Nephron progenitor cell (in vitro differentiated cells): ENCODE measurements at regions not wholly inside any gene's neighbourhood (a gene's known extent, or its start where the extent isn't known, plus 50 kb on each side); places are given as distances from the start of the nearest gene placed in this dataset.

Experiments used
- DNase-seq: peaks from one replicate; pipeline ENCODE4 v3.0.0; 2021
- H3K27ac Mint-ChIP-seq: 2 replicates; pipeline ENCODE4 v1.8.0; 2021; ENCODE audit warnings: mild to moderate bottlenecking, moderate library complexity, mixed read lengths
- H3K27me3 Mint-ChIP-seq: 2 replicates; pipeline ENCODE4 v1.8.0; 2021; ENCODE audit warnings: mild to moderate bottlenecking, low read depth, mixed read lengths; ENCODE audit not compliant: poor library complexity
- H3K36me3 Mint-ChIP-seq: 2 replicates; pipeline ENCODE4 v1.8.0; 2021; ENCODE audit warnings: low read depth, mixed read lengths
- H3K4me1 Mint-ChIP-seq: 2 replicates; pipeline ENCODE4 v1.8.0; 2021; ENCODE audit warnings: mixed read lengths
- H3K4me3 Mint-ChIP-seq: 2 replicates; pipeline ENCODE4 v1.8.0; 2021; ENCODE audit warnings: mild to moderate bottlenecking, moderate library complexity, mixed read lengths
- H3K9me3 Mint-ChIP-seq: 2 replicates; pipeline ENCODE4 v1.8.0; 2021; ENCODE audit warnings: mild to moderate bottlenecking, moderate library complexity, mixed read lengths
- CTCF ChIP-seq: fragments of 200-600 bp; sonication (generic); IDR thresholded peaks from 2 replicates; pipeline ENCODE4 v1.5.0; 2021; ENCODE audit warnings: antibody characterized with exemption

- TF ChIP-seq CTCF: no peak
- DNase-seq: no peak
- H3K27ac Mint-ChIP-seq: no peak overlapping the region
- no peaks in the 10 kb centered on the region for H3K9me3 Mint-ChIP-seq
- H3K27me3 Mint-ChIP-seq: peaks cover 36% of the 10 kb centered on the region
- H3K4me3 Mint-ChIP-seq: no peak overlapping the region
- no peaks in the 10 kb centered on the region for H3K4me1 Mint-ChIP-seq
- H3K36me3 Mint-ChIP-seq: no peaks in the 10 kb centered on the region
Measured at GRCh38 chr13:26838821-26839220, 78.2 kb upstream of the GPR12 start.

DNA sequence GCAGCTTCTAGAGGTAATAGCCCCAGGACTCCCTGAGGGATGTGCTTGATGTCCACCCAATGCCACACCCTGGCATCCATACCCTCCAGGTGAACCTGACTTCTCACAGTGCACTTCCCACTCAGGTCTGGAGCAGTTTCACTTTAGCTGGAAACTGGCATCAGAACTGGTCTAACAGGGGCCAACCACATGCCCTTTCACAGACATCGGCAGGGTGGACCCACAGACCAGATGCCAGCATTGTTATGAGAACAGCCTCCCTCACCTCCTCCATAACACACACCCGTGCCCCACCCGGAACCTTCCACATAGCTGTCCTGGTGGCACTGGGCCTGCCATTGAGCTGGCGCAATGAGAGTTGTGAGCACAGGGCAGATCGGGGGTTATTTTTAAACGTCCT lies 77.4 kb upstream of the GPR12 start:
- peaks cover 36% of the 10 kb centered on the region for H3K27me3 Mint-ChIP-seq
- DNase-seq: no peak
- no peaks in the 10 kb centered on the region for H3K36me3 Mint-ChIP-seq
- H3K4me3 Mint-ChIP-seq: no peak overlapping the region
- no peak for TF ChIP-seq CTCF
- H3K27ac Mint-ChIP-seq: no peak overlapping the region
- no peaks in the 10 kb centered on the region for H3K9me3 Mint-ChIP-seq
- H3K4me1 Mint-ChIP-seq: peaks cover 3% of the 10 kb centered on the region

GRCh38 chr13:26837102-26837501 lies 76.5 kb upstream of the GPR12 start:
- H3K4me1 Mint-ChIP-seq: peaks cover 4% of the 10 kb centered on the region
- TF ChIP-seq CTCF: no peak
- H3K27ac Mint-ChIP-seq: no peak overlapping the region
- no peaks in the 10 kb centered on the region for H3K9me3 Mint-ChIP-seq
- H3K27me3 Mint-ChIP-seq: peaks cover 31% of the 10 kb centered on the region
- no peak overlapping the region for H3K4me3 Mint-ChIP-seq
- H3K36me3 Mint-ChIP-seq: no peaks in the 10 kb centered on the region
- DNase-seq: no peak

GRCh38 chr13:26836626-26837025 lies 76.0 kb upstream of the GPR12 start:
- H3K4me1 Mint-ChIP-seq: peaks cover 4% of the 10 kb centered on the region
- no peak for DNase-seq
- H3K9me3 Mint-ChIP-seq: no peaks in the 10 kb centered on the region
- no peak overlapping the region for H3K27ac Mint-ChIP-seq
- no peaks in the 10 kb centered on the region for H3K36me3 Mint-ChIP-seq
- no peak for TF ChIP-seq CTCF
- H3K4me3 Mint-ChIP-seq: no peak overlapping the region
- H3K27me3 Mint-ChIP-seq: peaks cover 29% of the 10 kb centered on the region

DNA sequence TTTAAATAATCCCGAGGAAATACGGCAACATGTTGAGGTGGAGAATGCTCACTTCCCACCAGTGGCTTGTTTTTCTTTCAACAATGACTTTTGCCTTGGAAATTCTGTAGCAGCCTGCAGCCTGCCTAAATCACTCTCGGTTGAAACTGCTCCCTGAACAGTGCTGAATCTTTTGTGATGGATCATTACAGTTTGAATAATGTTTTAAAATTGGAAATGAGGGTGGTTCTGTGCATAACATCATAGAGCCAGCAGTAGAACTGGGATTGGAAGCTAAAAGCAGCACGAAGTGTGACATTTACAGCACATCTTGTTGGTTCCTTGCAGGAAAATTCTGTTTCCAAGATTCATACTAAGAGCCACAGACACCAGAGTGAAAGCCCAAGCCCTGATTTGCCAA lies 74.1 kb upstream of the GPR12 start:
- Mint-ChIP-seq H3K9me3 (no peaks in the 10 kb centered on the region), H3K4me1 (peaks cover 4% of the 10 kb centered on the region), H3K4me3 (no peak overlapping the region), H3K27me3 (peaks cover 22% of the 10 kb centered on the region), H3K36me3 (no peaks in the 10 kb centered on the region), H3K27ac (no peak overlapping the region)
- TF ChIP-seq CTCF: no peak
- DNase-seq: no peak

DNA sequence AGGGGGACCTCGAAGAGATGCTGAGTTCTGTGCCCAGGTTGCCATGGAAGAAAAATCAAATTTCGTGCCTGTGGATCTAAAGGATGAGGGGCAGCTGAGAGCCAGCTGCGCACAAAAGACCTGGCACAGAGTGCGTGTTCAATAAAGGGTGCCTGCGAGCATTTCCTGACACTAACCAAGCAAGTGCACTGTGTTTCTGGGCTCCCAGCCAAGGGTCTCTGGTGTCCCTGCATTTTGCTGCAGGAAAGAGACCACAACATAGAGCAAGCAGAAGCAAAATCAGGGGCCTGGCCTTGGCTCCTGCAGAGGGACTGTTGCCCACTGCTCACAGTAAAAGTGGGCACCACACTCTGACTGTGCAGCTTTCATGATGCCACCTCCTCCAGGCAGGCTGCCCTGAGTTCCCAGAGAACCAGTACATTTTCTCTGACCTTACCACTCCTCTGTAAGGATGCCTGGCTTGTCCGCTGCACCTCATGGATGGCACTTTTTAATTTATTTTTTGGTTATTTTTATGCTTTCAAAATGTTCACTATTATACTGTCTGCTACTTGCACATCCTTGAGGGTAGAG lies 70.8 kb upstream of the GPR12 start:
- Mint-ChIP-seq H3K36me3 (no peaks in the 10 kb centered on the region), H3K27me3 (peaks cover 21% of the 10 kb centered on the region), H3K9me3 (no peaks in the 10 kb centered on the region), H3K27ac (no peak overlapping the region), H3K4me1 (peaks cover 4% of the 10 kb centered on the region), H3K4me3 (no peak overlapping the region)
- DNase-seq: no peak
- TF ChIP-seq CTCF: no peak
